SK-N-SH (cell line): ENCODE measurements at regions not wholly inside any gene's neighbourhood (a gene's known extent, or its start where the extent isn't known, plus 50 kb on each side); places are given as distances from the start of the nearest gene placed in this dataset.

Source experiments
- CTCF ChIA-PET: fragments of 300-600, 350-600 bp; formaldehyde crosslinking; extraction: SDS; loops from one replicate; lab custom pipeline; 2021; lab: Yijun Ruan, JAX
- POLR2A ChIA-PET: fragments of 350-600 bp; sonication (Branson Sonifier 250); formaldehyde crosslinking; extraction: SDS; loops from one replicate; lab custom pipeline; 2020; ENCODE audit warnings: antibody characterized with exemption, inconsistent platforms; lab: Yijun Ruan, JAX
- DNase-seq: peaks from one replicate; pipeline ENCODE4 v3.0.0; 2012
- H2AFZ ChIP-seq: fragments of 200-600 bp; sonication (generic); 2 replicates; pipeline ENCODE4 v1.8.1; 2016; ENCODE audit warnings: antibody characterized with exemption, mild to moderate bottlenecking, low read depth
- H3F3A ChIP-seq: fragments of 200-600 bp; sonication (generic); replicated peaks from 2 replicates; pipeline ENCODE3; 2016; ENCODE audit warnings: antibody characterized with exemption, mild to moderate bottlenecking; ENCODE audit not compliant: insufficient read depth
- H3K27ac ChIP-seq, 2 experiments: fragments of 200-500 bp in 1 of 2; fragments of 200-600 bp in 1 of 2; sonication (Bioruptor generic) in 1 of 2; sonication (generic), shearing (Covaris generic) in 1 of 2; 2 replicates each; pipeline versions ENCODE4 v1.5.1 to v1.6.1; 2014 to 2016; ENCODE audit warnings: low read depth in 2 of 2, inconsistent platforms in 1 of 2, low read length in 1 of 2, mild to moderate bottlenecking in 1 of 2, mixed read lengths in 1 of 2
- H3K27me3 ChIP-seq: fragments of 200-600 bp; sonication (generic), shearing (Covaris generic); 2 replicates; pipeline ENCODE4 v1.6.1; 2016; ENCODE audit warnings: mixed run types; ENCODE audit not compliant: insufficient read depth
- H3K36me3 ChIP-seq, 2 experiments: fragments of 200-500 bp in 1 of 2; fragments of 200-600 bp in 1 of 2; sonication (Bioruptor generic) in 1 of 2; sonication (generic) in 1 of 2; replicated peaks in 1 of 2; 2 replicates each; pipeline versions ENCODE3 to v1.5.1; 2014 to 2016; ENCODE audit warnings: low read length in 1 of 2, mild to moderate bottlenecking in 1 of 2; ENCODE audit not compliant: insufficient read depth in 2 of 2, control insufficient read depth in 1 of 2
- H3K4me1 ChIP-seq, 2 experiments: fragments of 200-500 bp in 1 of 2; fragments of 200-600 bp in 1 of 2; sonication (Bioruptor generic) in 1 of 2; sonication (generic), shearing (Covaris generic) in 1 of 2; 2 replicates each; pipeline versions ENCODE4 v1.5.1 to v1.6.1; 2014 to 2016; ENCODE audit warnings: low read depth in 1 of 2, low read length in 1 of 2, mixed run types in 1 of 2; ENCODE audit not compliant: insufficient read depth in 2 of 2, control insufficient read depth in 1 of 2
- H3K4me2 ChIP-seq: fragments of 200-600 bp; sonication (generic), shearing (Covaris generic); 2 replicates; pipeline ENCODE4 v1.6.1; 2017; ENCODE audit warnings: mixed run types
- H3K4me3 ChIP-seq, 2 experiments: fragments of 200-500 bp in 1 of 2; fragments of 200-600 bp in 1 of 2; sonication (Bioruptor generic) in 1 of 2; sonication (generic), shearing (Covaris generic) in 1 of 2; 2 replicates each; pipeline versions ENCODE4 v1.5.1 to v1.8.1; 2014 to 2016; ENCODE audit warnings: low read depth in 2 of 2, inconsistent platforms in 1 of 2, low read length in 1 of 2, mild to moderate bottlenecking in 1 of 2, mixed read lengths in 1 of 2, moderate library complexity in 1 of 2
- H3K79me2 ChIP-seq: fragments of 200-600 bp; sonication (generic); 2 replicates; pipeline ENCODE4 v1.8.1; 2017; ENCODE audit warnings: mild to moderate bottlenecking; ENCODE audit not compliant: insufficient read depth
- H3K9ac ChIP-seq: fragments of 200-600 bp; sonication (generic); 2 replicates; pipeline ENCODE4 v1.6.1; 2017; ENCODE audit warnings: mixed run types
- H3K9me2 ChIP-seq: fragments of 200-600 bp; sonication (generic); 2 replicates; pipeline ENCODE4 v1.6.1; 2017; ENCODE audit warnings: mixed run types
- H3K9me3 ChIP-seq: fragments of 200-600 bp; sonication (generic); 2 replicates; pipeline ENCODE4 v1.6.1; 2017; ENCODE audit warnings: mixed run types, mild to moderate bottlenecking, moderate library complexity
- H4K20me1 ChIP-seq: fragments of 200-600 bp; sonication (generic); 2 replicates; pipeline ENCODE4 v1.6.1; 2017; ENCODE audit warnings: mild to moderate bottlenecking, mixed run types; ENCODE audit not compliant: insufficient read depth
- FOSL2 ChIP-seq: IDR thresholded peaks from 2 replicates; pipeline ENCODE4 v1.4.0; 2012; ENCODE audit warnings: low read depth, mild to moderate bottlenecking, moderate library complexity, borderline replicate concordance
- FOXM1 ChIP-seq: IDR thresholded peaks from 2 replicates; pipeline ENCODE4 v1.4.0; 2012; ENCODE audit warnings: low read depth, mild to moderate bottlenecking
- GABPA ChIP-seq: IDR thresholded peaks from 2 replicates; pipeline ENCODE4 v1.4.0; 2012; ENCODE audit warnings: low read depth, mild to moderate bottlenecking
- GATA2 ChIP-seq: sonication (generic); formaldehyde crosslinking; IDR thresholded peaks from 2 replicates; pipeline ENCODE4 v1.5.0; 2020; ENCODE audit warnings: mild to moderate bottlenecking, missing genetic modification reagents
- MXI1 ChIP-seq: IDR thresholded peaks from 2 replicates; pipeline ENCODE4 v1.6.1; 2012; ENCODE audit warnings: mild to moderate bottlenecking, low read depth, low read length, improper control_type of control experiment
- NFIC ChIP-seq: IDR thresholded peaks from 2 replicates; pipeline ENCODE4 v1.4.0; 2012; ENCODE audit warnings: borderline replicate concordance
- NRF1 ChIP-seq: IDR thresholded peaks from 2 replicates; pipeline ENCODE4 v1.6.1; 2012; ENCODE audit warnings: low read depth, mild to moderate bottlenecking, low read length
- RAD21 ChIP-seq: IDR thresholded peaks from 2 replicates; pipeline ENCODE4 v1.6.1; 2012; ENCODE audit warnings: mild to moderate bottlenecking, low read length
- RFX5 ChIP-seq: IDR thresholded peaks from 2 replicates; pipeline ENCODE4 v1.6.1; 2012; ENCODE audit warnings: mild to moderate bottlenecking, improper control_type of control experiment, low read length
- SMC3 ChIP-seq: IDR thresholded peaks from 2 replicates; pipeline ENCODE4 v1.6.1; 2012; ENCODE audit warnings: low read depth, low read length, improper control_type of control experiment
- TAF1 ChIP-seq: IDR thresholded peaks from 2 replicates; pipeline ENCODE4 v1.6.1; 2012; ENCODE audit warnings: low read depth, mild to moderate bottlenecking, low read length, moderate library complexity, borderline replicate concordance
- TEAD4 ChIP-seq: IDR thresholded peaks from 2 replicates; pipeline ENCODE4 v1.4.0; 2012; ENCODE audit warnings: mild to moderate bottlenecking, borderline replicate concordance; ENCODE audit not compliant: insufficient read depth
- USF1 ChIP-seq: IDR thresholded peaks from 2 replicates; pipeline ENCODE4 v1.4.0; 2012; ENCODE audit warnings: low read depth, borderline replicate concordance
- YY1 ChIP-seq: IDR thresholded peaks from 2 replicates; pipeline ENCODE4 v1.4.0; 2012; ENCODE audit warnings: low read depth, mild to moderate bottlenecking
- TF ChIP-seq, protein P1 (sequence below): fragments of 200-600 bp; sonication (generic); IDR thresholded peaks from 2 replicates; pipeline ENCODE4 v1.6.1; 2017; ENCODE audit warnings: antibody characterized with exemption, mild to moderate bottlenecking, moderate library complexity
- TF ChIP-seq, protein P2 (sequence below): IDR thresholded peaks from 2 replicates; pipeline ENCODE4 v1.4.0; 2012; ENCODE audit warnings: low read depth
- TF ChIP-seq, protein P3 (sequence below): fragments of 150-350 bp; IDR thresholded peaks from 2 replicates; pipeline ENCODE4 v1.6.1; 2016; ENCODE audit warnings: mild to moderate bottlenecking, low read depth, low read length
- TF ChIP-seq, protein P4 (sequence below): IDR thresholded peaks from 2 replicates; pipeline ENCODE4; 2012

DNA sequence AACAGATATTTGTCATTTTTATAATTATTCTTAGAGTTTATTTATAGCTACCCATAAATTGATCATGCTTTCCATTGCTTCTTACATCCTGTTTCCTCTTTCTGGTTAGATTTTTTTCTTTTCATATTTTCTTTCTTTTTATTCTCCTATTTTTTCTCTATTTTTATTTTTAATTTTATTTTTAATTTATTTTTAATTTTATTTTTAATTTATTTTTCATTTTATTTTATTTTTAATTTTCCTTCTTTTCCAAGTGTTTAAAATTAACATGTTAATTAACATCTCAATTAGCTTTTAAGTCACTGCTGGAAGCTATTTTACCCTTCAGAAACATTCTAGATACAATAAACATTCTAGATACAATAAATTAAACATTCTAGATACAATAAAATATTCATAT is 269.6 kb downstream of the B3GLCT start:
- DNase-seq, result no peak
- Histone ChIP-seq H3F3A (no peaks in the 10 kb centered on the region), H3K9ac (no peak overlapping the region), H3K4me1 (no peaks in the 10 kb centered on the region), H3K4me2 (no peak overlapping the region), H3K27me3 (peaks cover 7% of the 10 kb centered on the region; the same call in 1 of the 2 replicates), H2AFZ (no peak overlapping the region), H3K9me2 (no peaks in the 10 kb centered on the region), H3K4me3 (no peak overlapping the region), H3K36me3 (no peaks in the 10 kb centered on the region), H4K20me1 (no peaks in the 10 kb centered on the region), H3K27ac (no peak overlapping the region), H3K9me3 (no peaks in the 10 kb centered on the region), H3K79me2 (no peaks in the 10 kb centered on the region)
- ChIA-PET CTCF (no interaction called here), POLR2A (no interaction called here)
- TF ChIP-seq, protein P1, sequence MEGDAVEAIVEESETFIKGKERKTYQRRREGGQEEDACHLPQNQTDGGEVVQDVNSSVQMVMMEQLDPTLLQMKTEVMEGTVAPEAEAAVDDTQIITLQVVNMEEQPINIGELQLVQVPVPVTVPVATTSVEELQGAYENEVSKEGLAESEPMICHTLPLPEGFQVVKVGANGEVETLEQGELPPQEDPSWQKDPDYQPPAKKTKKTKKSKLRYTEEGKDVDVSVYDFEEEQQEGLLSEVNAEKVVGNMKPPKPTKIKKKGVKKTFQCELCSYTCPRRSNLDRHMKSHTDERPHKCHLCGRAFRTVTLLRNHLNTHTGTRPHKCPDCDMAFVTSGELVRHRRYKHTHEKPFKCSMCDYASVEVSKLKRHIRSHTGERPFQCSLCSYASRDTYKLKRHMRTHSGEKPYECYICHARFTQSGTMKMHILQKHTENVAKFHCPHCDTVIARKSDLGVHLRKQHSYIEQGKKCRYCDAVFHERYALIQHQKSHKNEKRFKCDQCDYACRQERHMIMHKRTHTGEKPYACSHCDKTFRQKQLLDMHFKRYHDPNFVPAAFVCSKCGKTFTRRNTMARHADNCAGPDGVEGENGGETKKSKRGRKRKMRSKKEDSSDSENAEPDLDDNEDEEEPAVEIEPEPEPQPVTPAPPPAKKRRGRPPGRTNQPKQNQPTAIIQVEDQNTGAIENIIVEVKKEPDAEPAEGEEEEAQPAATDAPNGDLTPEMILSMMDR, result no peak
- TF ChIP-seq MXI1 (no peak), GATA2 (CRISPR knock-in tag) (no peak), USF1 (no peak), SMC3 (no peak), FOSL2 (no peak), TAF1 (no peak), FOXM1 (no peak), NRF1 (no peak), RFX5 (no peak), TEAD4 (no peak), GABPA (no peak), NFIC (no peak), YY1 (no peak), RAD21 (no peak)
- TF ChIP-seq, protein P2, sequence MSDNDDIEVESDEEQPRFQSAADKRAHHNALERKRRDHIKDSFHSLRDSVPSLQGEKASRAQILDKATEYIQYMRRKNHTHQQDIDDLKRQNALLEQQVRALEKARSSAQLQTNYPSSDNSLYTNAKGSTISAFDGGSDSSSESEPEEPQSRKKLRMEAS, result no peak
- TF ChIP-seq, protein P3, sequence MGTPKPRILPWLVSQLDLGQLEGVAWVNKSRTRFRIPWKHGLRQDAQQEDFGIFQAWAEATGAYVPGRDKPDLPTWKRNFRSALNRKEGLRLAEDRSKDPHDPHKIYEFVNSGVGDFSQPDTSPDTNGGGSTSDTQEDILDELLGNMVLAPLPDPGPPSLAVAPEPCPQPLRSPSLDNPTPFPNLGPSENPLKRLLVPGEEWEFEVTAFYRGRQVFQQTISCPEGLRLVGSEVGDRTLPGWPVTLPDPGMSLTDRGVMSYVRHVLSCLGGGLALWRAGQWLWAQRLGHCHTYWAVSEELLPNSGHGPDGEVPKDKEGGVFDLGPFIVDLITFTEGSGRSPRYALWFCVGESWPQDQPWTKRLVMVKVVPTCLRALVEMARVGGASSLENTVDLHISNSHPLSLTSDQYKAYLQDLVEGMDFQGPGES, result no peak
- TF ChIP-seq, protein P4, sequence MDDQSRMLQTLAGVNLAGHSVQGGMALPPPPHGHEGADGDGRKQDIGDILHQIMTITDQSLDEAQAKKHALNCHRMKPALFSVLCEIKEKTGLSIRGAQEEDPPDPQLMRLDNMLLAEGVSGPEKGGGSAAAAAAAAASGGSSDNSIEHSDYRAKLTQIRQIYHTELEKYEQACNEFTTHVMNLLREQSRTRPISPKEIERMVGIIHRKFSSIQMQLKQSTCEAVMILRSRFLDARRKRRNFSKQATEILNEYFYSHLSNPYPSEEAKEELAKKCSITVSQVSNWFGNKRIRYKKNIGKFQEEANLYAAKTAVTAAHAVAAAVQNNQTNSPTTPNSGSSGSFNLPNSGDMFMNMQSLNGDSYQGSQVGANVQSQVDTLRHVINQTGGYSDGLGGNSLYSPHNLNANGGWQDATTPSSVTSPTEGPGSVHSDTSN, result no peak
